Suprapubic skin (tissue), 4 donors: ENCODE measurements at regions not wholly inside any gene's neighbourhood (a gene's known extent, or its start where the extent isn't known, plus 50 kb on each side); places are given as distances from the start of the nearest gene placed in this dataset.

Experiments used
- DNase-seq, 2 donors: peaks; one replicate each; pipeline ENCODE4 v3.0.0-alpha.2; 2019; ENCODE audit warnings: low spot score in 2 of 2
- H3K27ac ChIP-seq: fragments of 200-600 bp; sonication (generic); one replicate; pipeline ENCODE4 v1.5.1; 2019
- H3K27me3 ChIP-seq: fragments of 200-600 bp; sonication (generic); one replicate; pipeline ENCODE4 v1.5.1; 2019
- H3K36me3 ChIP-seq: fragments of 200-600 bp; sonication (generic); one replicate; pipeline ENCODE4 v1.5.1; 2019
- H3K4me1 ChIP-seq: fragments of 200-600 bp; sonication (generic); one replicate; pipeline ENCODE4 v1.5.1; 2019
- H3K4me3 ChIP-seq: fragments of 200-600 bp; sonication (generic); one replicate; pipeline ENCODE4 v1.5.1; 2019; ENCODE audit warnings: mild to moderate bottlenecking
- H3K9me3 ChIP-seq: fragments of 200-600 bp; sonication (generic); one replicate; pipeline ENCODE4 v1.5.1; 2019
- CTCF ChIP-seq, 2 donors: fragments of 200-600 bp in 1 of 2; fragments of 450-650 bp in 1 of 2; sonication (generic) in 1 of 2; IDR thresholded peaks; one replicate each; pipeline ENCODE4 v1.5.1; 2016 to 2019; ENCODE audit warnings: antibody characterized with exemption in 2 of 2, mild to moderate bottlenecking in 1 of 2, moderate library complexity in 1 of 2
- EP300 ChIP-seq: sonication (generic); formaldehyde crosslinking; IDR thresholded peaks from one replicate; pipeline ENCODE4 v1.6.1; 2017; ENCODE audit warnings: antibody characterized with exemption
- POLR2A ChIP-seq, 2 donors: fragments of 450-650 bp; IDR thresholded peaks; one replicate each; pipeline ENCODE4 v1.6.1; 2017; ENCODE audit warnings: antibody characterized with exemption in 2 of 2, mild to moderate bottlenecking in 2 of 2, moderate library complexity in 2 of 2
- POLR2AphosphoS5 ChIP-seq, 3 donors: sonication (generic); formaldehyde crosslinking; IDR thresholded peaks; one replicate each; pipeline ENCODE4 v1.6.1; 2017; ENCODE audit warnings: antibody characterized with exemption in 3 of 3
- WGBS: methylation state at CpG from one replicate; pipeline ENCODE4 v1.1.5; 2018; 5-methylcytosine and 5-hydroxymethylcytosine counted together

- no peaks in the 10 kb centered on the region for H3K36me3 ChIP-seq
- H3K4me1 ChIP-seq: no peaks in the 10 kb centered on the region
- H3K27ac ChIP-seq: no peak overlapping the region
- no peaks in the 10 kb centered on the region for H3K27me3 ChIP-seq
- TF ChIP-seq EP300: no peak
- TF ChIP-seq CTCF (IDR thresholded peaks at IDR 0.05): no peak
- TF ChIP-seq POLR2AphosphoS5 (IDR thresholded peaks at IDR 0.05): no peak
- no peak for TF ChIP-seq POLR2A (IDR thresholded peaks at IDR 0.05)
- 78% methylated on average over 4 of the region's 4 CpGs for WGBS
- no peaks in the 10 kb centered on the region for H3K9me3 ChIP-seq
- no peak for DNase-seq
- H3K4me3 ChIP-seq: no peak overlapping the region
Measured at GRCh38 chr20:11118802-11119380, 445.1 kb upstream of the JAG1 start.

- Histone ChIP-seq H3K36me3 (no peaks in the 10 kb centered on the region), H3K9me3 (no peaks in the 10 kb centered on the region), H3K27me3 (no peaks in the 10 kb centered on the region), H3K4me1 (no peaks in the 10 kb centered on the region), H3K27ac (no peak overlapping the region), H3K4me3 (no peak overlapping the region)
- no peak for DNase-seq
- 78% methylated on average over 3 of the region's 3 CpGs for WGBS
- TF ChIP-seq POLR2A (IDR thresholded peaks at IDR 0.05): no peak
- no peak for TF ChIP-seq POLR2AphosphoS5 (IDR thresholded peaks at IDR 0.05)
- TF ChIP-seq CTCF (IDR thresholded peaks at IDR 0.05): no peak
- TF ChIP-seq EP300: no peak
Measured at GRCh38 chr20:11119573-11119972, 445.8 kb upstream of the JAG1 start.

GRCh38 chr20:11120431-11120830 lies 446.6 kb upstream of the JAG1 start:
- TF ChIP-seq POLR2AphosphoS5 (IDR thresholded peaks at IDR 0.05) (no peak), POLR2A (IDR thresholded peaks at IDR 0.05) (no peak), EP300 (no peak), CTCF (IDR thresholded peaks at IDR 0.05) (no peak)
- Histone ChIP-seq H3K4me1 (no peaks in the 10 kb centered on the region), H3K27ac (no peak overlapping the region), H3K27me3 (no peaks in the 10 kb centered on the region), H3K9me3 (no peaks in the 10 kb centered on the region), H3K36me3 (no peaks in the 10 kb centered on the region), H3K4me3 (no peak overlapping the region)
- 93% methylated on average over 4 of the region's 4 CpGs for WGBS
- DNase-seq: no peak

- Histone ChIP-seq H3K27me3 (no peaks in the 10 kb centered on the region), H3K27ac (no peak overlapping the region), H3K4me3 (no peak overlapping the region), H3K36me3 (no peaks in the 10 kb centered on the region), H3K9me3 (no peaks in the 10 kb centered on the region), H3K4me1 (peaks cover 3% of the 10 kb centered on the region)
- DNase-seq: no peak
- 67% methylated on average over 2 of the region's 2 CpGs for WGBS
- no peak for TF ChIP-seq CTCF (IDR thresholded peaks at IDR 0.05)
- TF ChIP-seq POLR2A (IDR thresholded peaks at IDR 0.05): no peak
- no peak for TF ChIP-seq EP300
- no peak for TF ChIP-seq POLR2AphosphoS5 (IDR thresholded peaks at IDR 0.05)
Measured at GRCh38 chr20:11124849-11125505, 451.2 kb upstream of the JAG1 start.

- Histone ChIP-seq H3K4me3 (no peak overlapping the region), H3K4me1 (peaks cover 3% of the 10 kb centered on the region), H3K36me3 (no peaks in the 10 kb centered on the region), H3K27me3 (no peaks in the 10 kb centered on the region), H3K27ac (no peak overlapping the region), H3K9me3 (no peaks in the 10 kb centered on the region)
- no peak for TF ChIP-seq EP300
- TF ChIP-seq POLR2AphosphoS5 (IDR thresholded peaks at IDR 0.05): no peak
- no peak for TF ChIP-seq CTCF (IDR thresholded peaks at IDR 0.05)
- no peak for TF ChIP-seq POLR2A (IDR thresholded peaks at IDR 0.05)
- DNase-seq: no peak
- WGBS: 26% methylated on average over 3 of the region's 3 CpGs
Measured at GRCh38 chr20:11128220-11128718, 454.5 kb upstream of the JAG1 start.
